Ascending aorta (tissue), 2 donors: ENCODE measurements at regions not wholly inside any gene's neighbourhood (a gene's known extent, or its start where the extent isn't known, plus 50 kb on each side); places are given as distances from the start of the nearest gene placed in this dataset.

ENCODE experiments used
- DNase-seq, 2 donors: peaks; one replicate each; pipeline ENCODE4 v3.0.0-alpha.2; 2019; ENCODE audit warnings: low spot score in 2 of 2
- H3K27ac ChIP-seq, 2 donors: fragments of 200-600 bp; sonication (generic); one replicate each; pipeline ENCODE4 v1.5.1; 2016 to 2017; ENCODE audit warnings: mild to moderate bottlenecking in 1 of 2
- H3K27me3 ChIP-seq: fragments of 200-600 bp; sonication (generic); one replicate; pipeline ENCODE4 v1.5.1; 2017
- H3K36me3 ChIP-seq, 2 donors: fragments of 200-600 bp; sonication (generic); one replicate each; pipeline ENCODE4 v1.5.1; 2016
- H3K4me1 ChIP-seq, 2 donors: fragments of 200-600 bp; sonication (generic); one replicate each; pipeline ENCODE4 v1.5.1; 2016 to 2017; ENCODE audit warnings: mild to moderate bottlenecking in 1 of 2
- H3K4me3 ChIP-seq, 2 donors: fragments of 200-600 bp; sonication (generic); one replicate each; pipeline ENCODE4 v1.5.1; 2016 to 2017; ENCODE audit warnings: mild to moderate bottlenecking in 1 of 2
- H3K9me3 ChIP-seq, 2 donors: fragments of 200-600 bp; sonication (generic); one replicate each; pipeline ENCODE4 v1.5.1; 2016
- intact Hi-C: fragments of 100-400 bp; cut with DNase I; formaldehyde crosslinking; loops from one replicate; pipeline ENCODE4 v1.15.1; 2023
- TF ChIP-seq, protein P1 (sequence below), 3 experiments: fragments of 200-600 bp in 2 of 3; fragments of 450-650 bp in 1 of 3; sonication (generic) in 2 of 3; IDR thresholded peaks; one replicate each; pipeline ENCODE4 v1.5.1; 2016 to 2019; ENCODE audit warnings: antibody characterized with exemption in 3 of 3, mild to moderate bottlenecking in 1 of 3, moderate library complexity in 1 of 3

DNA sequence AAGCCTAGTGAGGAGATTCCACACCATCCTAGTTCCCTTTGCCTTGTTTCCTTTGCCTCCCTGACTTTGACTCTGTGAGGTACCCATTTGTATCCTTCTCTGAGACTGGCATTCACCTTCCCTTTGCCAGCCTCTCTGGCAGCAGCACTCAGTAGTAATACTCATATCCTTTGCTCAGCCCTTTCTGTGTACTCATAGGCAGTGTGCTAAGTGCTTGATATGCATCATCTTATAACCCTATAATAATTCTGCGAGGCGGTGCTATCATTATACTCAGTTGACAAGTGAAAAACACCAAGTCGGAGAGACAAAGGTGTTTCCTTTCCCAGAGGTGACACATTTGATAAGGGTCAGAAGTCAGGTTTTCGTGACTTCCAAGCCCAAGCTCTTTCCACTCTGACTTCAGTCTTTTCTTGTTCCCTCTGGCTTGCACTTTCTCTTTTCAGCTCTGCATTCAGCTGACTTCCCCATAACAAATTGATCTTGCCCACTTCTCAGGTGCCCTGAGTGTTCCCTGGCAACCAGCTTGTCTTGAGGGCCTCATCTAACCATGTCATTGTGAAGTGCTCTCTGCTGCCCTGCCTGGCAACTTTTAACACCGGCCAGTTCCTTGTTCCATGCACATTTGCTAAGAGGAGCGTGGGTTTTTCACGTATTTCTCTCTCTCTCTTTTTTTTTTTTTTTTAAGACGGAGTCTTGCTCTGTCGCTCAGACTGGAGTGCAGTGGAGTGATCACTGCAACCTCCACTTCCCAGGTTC lies 94.5 kb upstream of the UPP2 start:
- no peak overlapping the region for H3K4me3 ChIP-seq
- no peaks in the 10 kb centered on the region for H3K27me3 ChIP-seq
- H3K27ac ChIP-seq: no peak overlapping the region
- DNase-seq: no peak
- no peaks in the 10 kb centered on the region for H3K36me3 ChIP-seq
- no peaks in the 10 kb centered on the region for H3K4me1 ChIP-seq
- no peaks in the 10 kb centered on the region for H3K9me3 ChIP-seq
- TF ChIP-seq, protein P1, sequence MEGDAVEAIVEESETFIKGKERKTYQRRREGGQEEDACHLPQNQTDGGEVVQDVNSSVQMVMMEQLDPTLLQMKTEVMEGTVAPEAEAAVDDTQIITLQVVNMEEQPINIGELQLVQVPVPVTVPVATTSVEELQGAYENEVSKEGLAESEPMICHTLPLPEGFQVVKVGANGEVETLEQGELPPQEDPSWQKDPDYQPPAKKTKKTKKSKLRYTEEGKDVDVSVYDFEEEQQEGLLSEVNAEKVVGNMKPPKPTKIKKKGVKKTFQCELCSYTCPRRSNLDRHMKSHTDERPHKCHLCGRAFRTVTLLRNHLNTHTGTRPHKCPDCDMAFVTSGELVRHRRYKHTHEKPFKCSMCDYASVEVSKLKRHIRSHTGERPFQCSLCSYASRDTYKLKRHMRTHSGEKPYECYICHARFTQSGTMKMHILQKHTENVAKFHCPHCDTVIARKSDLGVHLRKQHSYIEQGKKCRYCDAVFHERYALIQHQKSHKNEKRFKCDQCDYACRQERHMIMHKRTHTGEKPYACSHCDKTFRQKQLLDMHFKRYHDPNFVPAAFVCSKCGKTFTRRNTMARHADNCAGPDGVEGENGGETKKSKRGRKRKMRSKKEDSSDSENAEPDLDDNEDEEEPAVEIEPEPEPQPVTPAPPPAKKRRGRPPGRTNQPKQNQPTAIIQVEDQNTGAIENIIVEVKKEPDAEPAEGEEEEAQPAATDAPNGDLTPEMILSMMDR (IDR thresholded peaks at IDR 0.05): no peak
- intact Hi-C loops: no loop called here

DNA sequence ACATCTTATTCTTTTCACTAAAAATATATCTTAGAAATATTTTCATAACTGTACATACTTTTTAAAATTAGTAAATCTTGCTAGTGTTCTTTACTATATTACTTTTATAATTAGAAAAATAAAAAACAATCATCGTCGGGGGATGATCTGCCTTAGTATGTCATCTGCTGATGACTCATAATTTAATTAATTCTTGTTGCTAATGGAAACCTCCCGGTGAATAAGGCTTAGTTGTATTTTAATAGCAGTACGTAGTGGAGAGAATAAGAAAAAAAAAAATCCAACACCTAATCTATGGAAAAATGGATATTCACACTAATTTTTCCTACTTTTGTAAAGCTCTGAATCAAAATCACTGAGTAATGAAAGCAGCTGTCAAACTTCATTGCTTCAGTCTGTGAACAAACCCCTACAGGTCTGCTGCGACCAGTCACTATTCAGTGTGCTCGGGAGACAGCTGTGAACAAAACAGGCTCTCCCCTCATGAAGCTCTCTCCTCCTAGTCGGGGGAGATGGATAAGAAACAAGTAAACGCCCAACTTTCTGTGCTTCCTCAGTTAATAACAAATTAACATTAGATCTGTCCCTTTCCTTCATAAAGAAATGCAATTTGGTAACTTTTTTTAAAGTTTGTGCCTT lies 97.4 kb upstream of the UPP2 start:
- TF ChIP-seq, protein P1 (IDR thresholded peaks at IDR 0.05): no peak
- Histone ChIP-seq H3K36me3 (no peaks in the 10 kb centered on the region), H3K4me3 (no peak overlapping the region), H3K4me1 (no peaks in the 10 kb centered on the region), H3K27me3 (no peaks in the 10 kb centered on the region), H3K27ac (no peak overlapping the region), H3K9me3 (no peaks in the 10 kb centered on the region)
- intact Hi-C loops: no loop called here
- no peak for DNase-seq

DNA sequence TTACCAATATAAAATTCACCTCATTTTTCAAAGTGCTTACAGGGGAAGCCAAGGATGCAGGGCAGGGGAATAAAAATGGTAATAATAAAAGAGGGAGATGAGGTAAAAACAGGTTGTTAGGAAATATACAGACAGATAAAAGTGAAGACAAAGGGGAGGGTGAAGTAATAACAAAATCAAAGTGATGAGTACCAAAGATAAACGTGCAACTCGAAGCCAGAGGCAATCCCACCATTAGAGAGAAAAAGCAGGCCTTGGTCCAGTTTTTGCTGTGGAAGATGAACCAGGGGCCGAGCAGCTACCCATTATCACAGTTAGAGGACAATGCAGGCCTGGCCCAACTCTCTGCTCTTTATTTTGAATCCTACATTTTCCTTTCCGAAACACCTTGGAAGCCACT lies 99.6 kb upstream of the UPP2 start:
- intact Hi-C loops: no loop called here

DNA sequence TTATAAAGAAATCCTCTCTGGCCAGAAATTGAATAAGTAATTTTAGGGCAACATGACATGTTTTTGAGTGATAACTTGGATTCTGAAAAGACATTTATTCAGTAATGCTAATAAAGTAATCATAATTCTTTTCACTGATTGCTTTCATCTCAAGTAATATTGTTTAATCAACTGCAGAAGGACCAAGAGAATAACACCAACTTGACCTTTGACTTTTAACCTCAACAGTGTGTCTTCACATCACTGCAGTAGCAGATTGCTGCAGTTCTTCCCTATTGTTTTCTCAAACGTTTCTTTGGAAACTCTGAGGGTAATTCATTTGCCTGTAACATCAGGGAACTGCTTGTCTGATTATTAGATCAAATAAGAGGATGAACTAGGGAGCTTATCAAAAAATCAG lies 104.9 kb upstream of the UPP2 start:
- DNase-seq: no peak
- intact Hi-C loops: no loop called here
- TF ChIP-seq, protein P1 (IDR thresholded peaks at IDR 0.05): no peak

More for the DNA sequence above, 99.6 kb upstream of the UPP2 start:
- H3K36me3 ChIP-seq: no peaks in the 10 kb centered on the region
- H3K27ac ChIP-seq: no peak overlapping the region
- TF ChIP-seq, protein P1 (IDR thresholded peaks at IDR 0.05): no peak
- H3K9me3 ChIP-seq: no peaks in the 10 kb centered on the region
- no peak for DNase-seq
- H3K4me3 ChIP-seq: no peak overlapping the region
- H3K4me1 ChIP-seq: no peaks in the 10 kb centered on the region
- no peaks in the 10 kb centered on the region for H3K27me3 ChIP-seq

DNA sequence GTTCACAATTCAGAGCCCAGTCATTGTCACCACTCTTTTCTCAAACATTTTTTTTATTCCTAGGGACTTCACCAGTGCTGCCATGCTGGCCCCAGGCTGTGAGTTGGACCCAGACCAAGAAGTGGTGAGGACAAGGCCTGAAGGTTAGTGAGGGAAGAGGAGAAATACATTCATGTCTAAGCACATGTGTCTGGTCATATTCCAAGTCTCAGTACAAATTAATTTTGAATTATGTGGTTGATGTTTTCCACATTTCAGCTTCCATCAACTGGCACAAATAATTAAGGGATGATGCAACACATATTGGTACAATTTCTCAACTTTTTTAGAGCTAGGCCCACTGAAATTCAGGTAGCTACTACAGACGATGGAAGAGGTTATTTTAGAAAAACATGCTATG lies 106.6 kb upstream of the UPP2 start:
- TF ChIP-seq, protein P1 (IDR thresholded peaks at IDR 0.05): no peak
- H3K36me3 ChIP-seq: no peaks in the 10 kb centered on the region
- no peak overlapping the region for H3K4me3 ChIP-seq
- no peaks in the 10 kb centered on the region for H3K4me1 ChIP-seq
- no peak overlapping the region for H3K27ac ChIP-seq
- no peaks in the 10 kb centered on the region for H3K27me3 ChIP-seq
- DNase-seq: no peak
- intact Hi-C loops: no loop called here
- no peaks in the 10 kb centered on the region for H3K9me3 ChIP-seq

More for the DNA sequence above, 104.9 kb upstream of the UPP2 start:
- H3K27me3 ChIP-seq: no peaks in the 10 kb centered on the region
- no peak overlapping the region for H3K27ac ChIP-seq
- H3K36me3 ChIP-seq: no peaks in the 10 kb centered on the region
- no peak overlapping the region for H3K4me3 ChIP-seq
- H3K4me1 ChIP-seq: no peaks in the 10 kb centered on the region
- H3K9me3 ChIP-seq: no peaks in the 10 kb centered on the region
